H1 (cell line): ENCODE measurements at regions not wholly inside any gene's neighbourhood (a gene's known extent, or its start where the extent isn't known, plus 50 kb on each side); places are given as distances from the start of the nearest gene placed in this dataset.

Source experiments
- CTCF ChIP-seq, 3 experiments: IDR thresholded peaks; 1 replicate in 2 of 3; 2 replicates in 1 of 3; pipeline versions ENCODE4 v1.5.1 to v1.6.1; 2011; ENCODE audit warnings: low read length in 3 of 3, mild to moderate bottlenecking in 3 of 3, inconsistent platforms in 2 of 3, low read depth in 1 of 3, moderate library complexity in 1 of 3; ENCODE audit not compliant: insufficient read depth in 1 of 3; ENCODE audit errors: control extremely low read depth in 1 of 3
- E2F6 ChIP-seq: IDR thresholded peaks from 2 replicates; pipeline ENCODE4 v1.6.1; 2012; ENCODE audit warnings: inconsistent platforms
- HDAC2 ChIP-seq, 2 experiments: fragments of 300-600 bp in 1 of 2; sonication (generic) in 1 of 2; IDR thresholded peaks; 2 replicates each; pipeline ENCODE4 v1.6.1; 2011 to 2012; ENCODE audit warnings: low read depth in 2 of 2, low read length in 2 of 2, mild to moderate bottlenecking in 2 of 2, moderate library complexity in 2 of 2, borderline replicate concordance in 1 of 2, inconsistent platforms in 1 of 2
- POLR2A ChIP-seq, 2 experiments: IDR thresholded peaks; 1 replicate in 1 of 2; 2 replicates in 1 of 2; pipeline ENCODE4 v1.6.1; 2011; ENCODE audit warnings: low read depth in 2 of 2, low read length in 2 of 2, mild to moderate bottlenecking in 2 of 2; ENCODE audit errors: control extremely low read depth in 1 of 2
- POLR2AphosphoS5 ChIP-seq: IDR thresholded peaks from 2 replicates; pipeline ENCODE4 v1.6.1; 2011; ENCODE audit warnings: low read depth, low read length
- TAF1 ChIP-seq: IDR thresholded peaks from 2 replicates; pipeline ENCODE4 v1.6.1; 2011; ENCODE audit warnings: mild to moderate bottlenecking, low read depth, low read length
- YY1 ChIP-seq: IDR thresholded peaks from 2 replicates; pipeline ENCODE4 v1.6.1; 2011; ENCODE audit warnings: low read depth, mild to moderate bottlenecking, low read length
- TF ChIP-seq, protein P1 (sequence below): IDR thresholded peaks from 2 replicates; pipeline ENCODE4 v1.6.1; 2011; ENCODE audit warnings: low read depth, mild to moderate bottlenecking, low read length; ENCODE audit not compliant: insufficient read depth

DNA sequence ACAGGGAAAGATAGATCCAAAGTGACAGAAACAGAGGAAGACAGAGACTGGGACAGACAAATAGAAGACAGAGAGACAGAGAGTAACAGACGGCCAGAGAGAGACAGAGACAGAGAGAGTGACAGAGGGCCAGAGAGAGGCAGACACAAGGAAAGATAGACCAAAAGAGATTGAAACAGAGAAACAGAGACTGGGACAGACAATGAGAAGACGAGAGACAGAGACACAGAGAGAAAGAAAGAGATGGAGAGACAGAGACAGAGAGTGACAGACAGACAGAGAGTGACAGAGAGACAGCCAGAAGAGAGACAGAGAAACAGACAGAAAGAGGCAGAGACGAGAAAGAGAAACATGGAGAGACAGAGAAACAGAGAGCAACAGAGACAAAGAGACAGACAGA, 127.3 kb downstream of the UQCRFS1 start:
- TF ChIP-seq POLR2A (IDR thresholded peaks at IDR 0.05; ENCODE audit: control extremely low read depth in 1 of 2, low read depth in 2 of 2, low read length in 2 of 2) (no peak), YY1 (no peak), POLR2AphosphoS5 (no peak), E2F6 (no peak), HDAC2 (IDR thresholded peaks at IDR 0.05; ENCODE audit: borderline replicate concordance in 1 of 2, low read depth in 2 of 2, low read length in 2 of 2) (no peak), CTCF (IDR thresholded peaks at IDR 0.05; ENCODE audit: control extremely low read depth in 1 of 3, insufficient read depth in 1 of 3, low read depth in 1 of 3, low read length in 3 of 3) (no peak), TAF1 (no peak)
- TF ChIP-seq, protein P1, sequence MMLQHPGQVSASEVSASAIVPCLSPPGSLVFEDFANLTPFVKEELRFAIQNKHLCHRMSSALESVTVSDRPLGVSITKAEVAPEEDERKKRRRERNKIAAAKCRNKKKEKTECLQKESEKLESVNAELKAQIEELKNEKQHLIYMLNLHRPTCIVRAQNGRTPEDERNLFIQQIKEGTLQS = no peak
